Astrocyte (in vitro differentiated cells and primary cell): ENCODE measurements at regions not wholly inside any gene's neighbourhood (a gene's known extent, or its start where the extent isn't known, plus 50 kb on each side); places are given as distances from the start of the nearest gene placed in this dataset.

Experiments used
- DNase-seq: peaks from one replicate; pipeline ENCODE4 v3.0.0-alpha.2; 2010; ENCODE audit warnings: low read depth
- FAIRE-seq: peaks from 2 replicates; lab custom pipeline; 2011; peaks lifted over from hg19 to GRCh38; lab: Jason Lieb, UNC
- H2AFZ ChIP-seq: 2 replicates; pipeline ENCODE4 v1.6.0; 2012; ENCODE audit warnings: low read depth, low read length, inconsistent platforms
- H3K27ac ChIP-seq: 2 replicates; pipeline ENCODE4 v1.5.1; 2011; ENCODE audit warnings: low read depth, low read length, inconsistent platforms
- H3K27me3 ChIP-seq: 2 replicates; pipeline ENCODE4 v1.6.0; 2011; ENCODE audit warnings: low read length, inconsistent platforms; ENCODE audit not compliant: insufficient read depth
- H3K36me3 ChIP-seq: 2 replicates; pipeline ENCODE4 v1.5.1; 2011; ENCODE audit warnings: low read length, inconsistent platforms; ENCODE audit not compliant: insufficient read depth
- H3K4me1 ChIP-seq: 2 replicates; pipeline ENCODE4 v1.5.1; 2011; ENCODE audit warnings: low read length, inconsistent platforms; ENCODE audit not compliant: insufficient read depth
- H3K4me2 ChIP-seq: 2 replicates; pipeline ENCODE4 v1.6.0; 2012; ENCODE audit warnings: low read length, inconsistent platforms
- H3K4me3 ChIP-seq: 2 replicates; pipeline ENCODE4 v1.5.1; 2011; ENCODE audit warnings: low read depth, mild to moderate bottlenecking, low read length, inconsistent platforms; ENCODE audit not compliant: insufficient read depth
- H3K79me2 ChIP-seq: 2 replicates; pipeline ENCODE4 v1.6.0; 2012; ENCODE audit warnings: mild to moderate bottlenecking, low read length, inconsistent platforms; ENCODE audit not compliant: insufficient read depth
- H3K9ac ChIP-seq: 2 replicates; pipeline ENCODE4 v1.6.0; 2012; ENCODE audit warnings: mild to moderate bottlenecking, low read length, inconsistent platforms
- H3K9me3 ChIP-seq: 2 replicates; pipeline ENCODE4 v1.5.1; 2012; ENCODE audit warnings: low read depth, mild to moderate bottlenecking, low read length, inconsistent platforms; ENCODE audit not compliant: insufficient read depth
- H4K20me1 ChIP-seq: 2 replicates; pipeline ENCODE4 v1.6.0; 2012; ENCODE audit warnings: low read length, inconsistent platforms; ENCODE audit not compliant: insufficient read depth
- H3K27ac Mint-ChIP-seq: one replicate; pipeline ENCODE4 v1.8.0; 2021; ENCODE audit warnings: mild to moderate bottlenecking, mixed read lengths; ENCODE audit not compliant: unreplicated experiment
- H3K27me3 Mint-ChIP-seq: one replicate; pipeline ENCODE4 v1.8.0; 2021; ENCODE audit warnings: low read depth, mixed read lengths; ENCODE audit not compliant: unreplicated experiment
- H3K36me3 Mint-ChIP-seq: one replicate; pipeline ENCODE4 v1.8.0; 2021; ENCODE audit warnings: low read depth, mixed read lengths; ENCODE audit not compliant: unreplicated experiment
- H3K4me1 Mint-ChIP-seq: one replicate; pipeline ENCODE4 v1.8.0; 2021; ENCODE audit warnings: low read depth, mixed read lengths; ENCODE audit not compliant: unreplicated experiment
- H3K4me3 Mint-ChIP-seq: one replicate; pipeline ENCODE4 v1.8.0; 2021; ENCODE audit warnings: mild to moderate bottlenecking, moderate library complexity, mixed read lengths; ENCODE audit not compliant: unreplicated experiment
- H3K9me3 Mint-ChIP-seq: one replicate; pipeline ENCODE4 v1.8.0; 2021; ENCODE audit warnings: mild to moderate bottlenecking, mixed read lengths; ENCODE audit not compliant: unreplicated experiment
- CTCF ChIP-seq: IDR thresholded peaks from 2 replicates; pipeline ENCODE4 v1.5.1; 2011; ENCODE audit warnings: low read depth, mild to moderate bottlenecking, inconsistent platforms, low read length, moderate library complexity; ENCODE audit not compliant: insufficient read depth
- EZH2 ChIP-seq: IDR thresholded peaks from 2 replicates; pipeline ENCODE4 v1.6.1; 2012; ENCODE audit warnings: mild to moderate bottlenecking, low read length, inconsistent platforms; ENCODE audit not compliant: insufficient read depth

GRCh38 chr10:59454171-59454919, 92.0 kb upstream of the FAM13C start:
- H2AFZ ChIP-seq = no peak overlapping the region
- FAIRE-seq (no peak), DNase-seq (no peak)
- Mint-ChIP-seq H3K4me3 (no peak overlapping the region), H3K27ac (no peak overlapping the region), H3K36me3 (no peaks in the 10 kb centered on the region), H3K4me1 (no peaks in the 10 kb centered on the region), H3K9me3 (no peaks in the 10 kb centered on the region), H3K27me3 (peaks cover 2% of the 10 kb centered on the region)
- H3K9me3 ChIP-seq = no peaks in the 10 kb centered on the region
- no peak for TF ChIP-seq CTCF
- no peak for TF ChIP-seq EZH2
- no peaks in the 10 kb centered on the region for H3K4me1 ChIP-seq
- no peak overlapping the region for H3K4me3 ChIP-seq
- H3K79me2 ChIP-seq = no peaks in the 10 kb centered on the region
- H4K20me1 ChIP-seq = no peaks in the 10 kb centered on the region
- H3K4me2 ChIP-seq = no peak overlapping the region
- no peak overlapping the region for H3K9ac ChIP-seq
- no peaks in the 10 kb centered on the region for H3K27me3 ChIP-seq
- no peaks in the 10 kb centered on the region for H3K36me3 ChIP-seq
- no peak overlapping the region for H3K27ac ChIP-seq

- Histone ChIP-seq H3K4me3 (no peak overlapping the region), H3K9ac (no peak overlapping the region), H3K27ac (no peak overlapping the region), H3K4me1 (no peaks in the 10 kb centered on the region), H3K79me2 (no peaks in the 10 kb centered on the region), H3K9me3 (no peaks in the 10 kb centered on the region), H4K20me1 (no peaks in the 10 kb centered on the region), H3K36me3 (no peaks in the 10 kb centered on the region), H2AFZ (no peak overlapping the region), H3K27me3 (no peaks in the 10 kb centered on the region), H3K4me2 (no peak overlapping the region)
- Mint-ChIP-seq H3K27me3 (no peaks in the 10 kb centered on the region), H3K4me1 (no peaks in the 10 kb centered on the region), H3K27ac (no peak overlapping the region), H3K9me3 (no peaks in the 10 kb centered on the region), H3K36me3 (no peaks in the 10 kb centered on the region), H3K4me3 (no peak overlapping the region)
- TF ChIP-seq EZH2 (no peak), CTCF (no peak)
- FAIRE-seq (no peak), DNase-seq (no peak)
Observed at GRCh38 chr10:59448616-59449015, 86.3 kb upstream of the FAM13C start.

- FAIRE-seq (no peak), DNase-seq (peak; percentile 16)
- peak overlapping the region; percentile 53 for H3K4me2 ChIP-seq
- Mint-ChIP-seq H3K4me3 (no peak overlapping the region), H3K27me3 (no peaks in the 10 kb centered on the region), H3K36me3 (no peaks in the 10 kb centered on the region), H3K9me3 (no peaks in the 10 kb centered on the region), H3K27ac (peak overlapping the region; percentile 72), H3K4me1 (peaks cover 41% of the 10 kb centered on the region)
- no peaks in the 10 kb centered on the region for H3K9me3 ChIP-seq
- H3K27me3 ChIP-seq = no peaks in the 10 kb centered on the region
- no peak overlapping the region for H3K27ac ChIP-seq
- no peaks in the 10 kb centered on the region for H3K36me3 ChIP-seq
- H3K9ac ChIP-seq = no peak overlapping the region
- peaks cover 17% of the 10 kb centered on the region for H3K4me1 ChIP-seq
- no peaks in the 10 kb centered on the region for H4K20me1 ChIP-seq
- no peak overlapping the region for H3K4me3 ChIP-seq
- no peaks in the 10 kb centered on the region for H3K79me2 ChIP-seq
- H2AFZ ChIP-seq = no peak overlapping the region
- TF ChIP-seq CTCF (no peak), EZH2 (no peak)
Observed at GRCh38 chr10:59435707-59436106, 73.4 kb upstream of the FAM13C start.
